H1 (cell line): ENCODE measurements at regions not wholly inside any gene's neighbourhood (a gene's known extent, or its start where the extent isn't known, plus 50 kb on each side); places are given as distances from the start of the nearest gene placed in this dataset.

Source experiments
- CTCF ChIA-PET: fragments of 300-600 bp; sonication (Branson Sonifier 250); formaldehyde crosslinking; loops from one replicate; lab custom pipeline; 2021; ENCODE audit not compliant: partially characterized antibody; lab: Charles Lee
- POLR2A ChIA-PET: fragments of 300-600 bp; sonication (Branson Sonifier 250); formaldehyde crosslinking; loops from one replicate; lab custom pipeline; 2021; ENCODE audit warnings: inconsistent platforms; ENCODE audit not compliant: partially characterized antibody; lab: Charles Lee
- DNase-seq, 2 experiments: peaks; one replicate each; pipeline versions ENCODE4 v3.0.0 to v3.0.0-alpha.2; 2010 to 2022; ENCODE audit warnings: low spot score in 2 of 2, low read depth in 1 of 2, mixed read lengths in 1 of 2
- FAIRE-seq: peaks from 2 replicates; lab custom pipeline; 2011; peaks lifted over from hg19 to GRCh38; lab: Jason Lieb, UNC
- H2AFZ ChIP-seq: 2 replicates; pipeline ENCODE4 v1.8.1; 2012; ENCODE audit warnings: low read length, inconsistent platforms
- H2AK5ac ChIP-seq: 2 replicates; pipeline ENCODE4 v1.6.1; 2013; ENCODE audit warnings: low read depth, low read length
- H2BK120ac ChIP-seq: replicated peaks from 2 replicates; pipeline ENCODE3; 2013; ENCODE audit warnings: low read depth, low read length, inconsistent platforms
- H2BK12ac ChIP-seq: 2 replicates; pipeline ENCODE4 v1.6.1; 2013; ENCODE audit warnings: low read depth, low read length
- H2BK15ac ChIP-seq: 2 replicates; pipeline ENCODE4 v1.6.1; 2013; ENCODE audit warnings: low read length
- H2BK20ac ChIP-seq: 2 replicates; pipeline ENCODE4 v1.6.1; 2013; ENCODE audit warnings: low read length
- H2BK5ac ChIP-seq: 2 replicates; pipeline ENCODE4 v1.6.1; 2013; ENCODE audit warnings: low read depth, low read length
- H3K14ac ChIP-seq: 2 replicates; pipeline ENCODE4 v1.6.1; 2013; ENCODE audit warnings: inconsistent platforms; ENCODE audit not compliant: insufficient read length
- H3K18ac ChIP-seq: 2 replicates; pipeline ENCODE4 v1.6.1; 2013; ENCODE audit warnings: low read length; ENCODE audit errors: extremely low read depth
- H3K23ac ChIP-seq: 2 replicates; pipeline ENCODE4 v1.6.1; 2013; ENCODE audit warnings: inconsistent platforms; ENCODE audit not compliant: insufficient read length
- H3K23me2 ChIP-seq: 2 replicates; pipeline ENCODE4 v1.6.1; 2013; ENCODE audit warnings: low read depth, low read length
- H3K27ac ChIP-seq: 2 replicates; pipeline ENCODE4 v1.6.1; 2011; ENCODE audit warnings: low read depth, low read length, inconsistent platforms
- H3K27me3 ChIP-seq, 4 experiments: replicated peaks in 1 of 4; 1 replicate in 1 of 4; 2 replicates in 3 of 4; pipeline versions ENCODE4 v1.6.1 to v1.8.1; 2011 to 2013; ENCODE audit warnings: low read length in 3 of 4, mild to moderate bottlenecking in 3 of 4, inconsistent platforms in 2 of 4, mixed read lengths in 2 of 4, moderate library complexity in 1 of 4; ENCODE audit not compliant: control insufficient read depth in 3 of 4, insufficient read depth in 3 of 4; ENCODE audit errors: extremely low read depth in 1 of 4
- H3K36me3 ChIP-seq, 4 experiments: 2 replicates each; pipeline versions ENCODE4 v1.6.1 to v1.8.1; 2011 to 2013; ENCODE audit warnings: mild to moderate bottlenecking in 4 of 4, low read length in 3 of 4, moderate library complexity in 2 of 4, control low read depth in 1 of 4, inconsistent platforms in 1 of 4; ENCODE audit not compliant: insufficient read depth in 4 of 4, control insufficient read depth in 2 of 4
- H3K4ac ChIP-seq: replicated peaks from 2 replicates; pipeline ENCODE3; 2013; ENCODE audit warnings: low read length, low read depth, mixed read lengths, inconsistent platforms; ENCODE audit not compliant: insufficient read length
- H3K4me1 ChIP-seq, 4 experiments: replicated peaks in 1 of 4; 1 replicate in 1 of 4; 2 replicates in 3 of 4; pipeline versions ENCODE4 v1.6.1 to v1.8.1; 2011 to 2013; ENCODE audit warnings: low read length in 3 of 4, inconsistent platforms in 2 of 4, mixed read lengths in 1 of 4; ENCODE audit not compliant: insufficient read depth in 4 of 4, control insufficient read depth in 3 of 4
- H3K4me2 ChIP-seq, 2 experiments: 2 replicates each; pipeline versions ENCODE4 v1.6.1 to v1.8.1; 2011 to 2013; ENCODE audit warnings: low read depth in 2 of 2, low read length in 2 of 2, control low read depth in 1 of 2, inconsistent platforms in 1 of 2, mild to moderate bottlenecking in 1 of 2; ENCODE audit not compliant: insufficient read depth in 1 of 2
- H3K4me3 ChIP-seq, 4 experiments: fragments of 200-600, 300-600 bp in 1 of 4; sonication (generic), shearing (Covaris generic), sonication (Bioruptor Twin) in 1 of 4; 2 replicates each; pipeline versions ENCODE4 v1.5.1 to v1.8.1; 2011 to 2016; ENCODE audit warnings: low read length in 4 of 4, low read depth in 3 of 4, control low read depth in 2 of 4, inconsistent platforms in 2 of 4, mild to moderate bottlenecking in 2 of 4, mixed read lengths in 1 of 4, moderate library complexity in 1 of 4; ENCODE audit not compliant: insufficient read depth in 2 of 4; ENCODE audit errors: extremely low read depth in 1 of 4
- H3K56ac ChIP-seq: replicated peaks from 2 replicates; pipeline ENCODE3; 2013; ENCODE audit warnings: low read depth, mild to moderate bottlenecking, mixed read lengths, low read length, inconsistent platforms; ENCODE audit not compliant: insufficient read length
- H3K79me1 ChIP-seq: 2 replicates; pipeline ENCODE4 v1.6.1; 2013; ENCODE audit warnings: low read depth, low read length, control low read depth
- H3K79me2 ChIP-seq, 2 experiments: 2 replicates each; pipeline versions ENCODE4 v1.6.1 to v1.8.1; 2012 to 2013; ENCODE audit warnings: low read length in 2 of 2, mild to moderate bottlenecking in 2 of 2, inconsistent platforms in 1 of 2; ENCODE audit not compliant: insufficient read depth in 2 of 2, control insufficient read depth in 1 of 2
- H3K9ac ChIP-seq, 4 experiments: replicated peaks in 1 of 4; 1 replicate in 1 of 4; 2 replicates in 3 of 4; pipeline versions ENCODE4 v1.6.1 to v1.8.1; 2011 to 2013; ENCODE audit warnings: low read depth in 3 of 4, low read length in 3 of 4, control low read depth in 2 of 4, mild to moderate bottlenecking in 2 of 4, moderate library complexity in 2 of 4, inconsistent platforms in 1 of 4; ENCODE audit errors: extremely low read depth in 1 of 4
- H3K9me3 ChIP-seq, 2 experiments: 2 replicates each; pipeline versions ENCODE4 v1.6.1 to v1.8.1; 2012 to 2013; ENCODE audit warnings: mild to moderate bottlenecking in 2 of 2, moderate library complexity in 2 of 2, control low read depth in 1 of 2, inconsistent platforms in 1 of 2, low read depth in 1 of 2, low read length in 1 of 2, mixed read lengths in 1 of 2; ENCODE audit not compliant: insufficient read depth in 2 of 2
- H4K20me1 ChIP-seq, 2 experiments: replicated peaks in 1 of 2; 2 replicates each; pipeline versions ENCODE3 to v1.8.1; 2011 to 2013; ENCODE audit warnings: inconsistent platforms in 2 of 2, low read length in 2 of 2, mild to moderate bottlenecking in 1 of 2; ENCODE audit not compliant: insufficient read depth in 2 of 2, control insufficient read depth in 1 of 2
- H4K5ac ChIP-seq: 2 replicates; pipeline ENCODE4 v1.6.1; 2013; ENCODE audit warnings: low read length, low read depth, mixed read lengths, inconsistent platforms; ENCODE audit not compliant: insufficient read length
- H4K8ac ChIP-seq: 2 replicates; pipeline ENCODE4 v1.8.0; 2013; ENCODE audit warnings: mild to moderate bottlenecking, moderate library complexity, low read length, inconsistent platforms; ENCODE audit not compliant: insufficient read depth; ENCODE audit errors: extremely low read depth
- H4K91ac ChIP-seq: replicated peaks from 2 replicates; pipeline ENCODE3; 2013; ENCODE audit warnings: low read length, mixed read lengths, inconsistent platforms; ENCODE audit not compliant: insufficient read length
- ASH2L ChIP-seq: fragments of 200-600, 300-600 bp; sonication (generic); IDR thresholded peaks from one replicate; pipeline ENCODE4 v1.7.1; 2017; ENCODE audit warnings: low read length
- KDM1A ChIP-seq: fragments of 200-600, 300-600 bp; sonication (generic); IDR thresholded peaks from 2 replicates; pipeline ENCODE4 v1.7.1; 2016; ENCODE audit warnings: mild to moderate bottlenecking, low read length, borderline replicate concordance
- SAP30 ChIP-seq: fragments of 300-600 bp; sonication (generic); IDR thresholded peaks from 2 replicates; pipeline ENCODE4 v1.7.1; 2012; ENCODE audit warnings: low read length, moderate library complexity, mild to moderate bottlenecking, inconsistent platforms; ENCODE audit not compliant: insufficient read depth, insufficient replicate concordance
- WGBS, 2 experiments: shearing (Covaris generic) in 1 of 2; methylation state at CpG; one replicate each; pipeline versions ENCODE4 v1.1.6 to v1.1.7; 2013 to 2015; ENCODE audit warnings: low lambda C conversion rate in 2 of 2, mixed read lengths in 2 of 2, inconsistent platforms in 1 of 2, low coverage in 1 of 2, missing lambda C conversion rate in 1 of 2; ENCODE audit not compliant: insufficient replicate concordance in 2 of 2, insufficient coverage in 1 of 2, insufficient read length in 1 of 2; ENCODE audit errors: extremely low coverage in 1 of 2, missing lambda C conversion rate in 1 of 2; 5-methylcytosine and 5-hydroxymethylcytosine counted together

GRCh38 chr18:47571957-47572356, 320.5 kb upstream of the SKOR2 start:
- WGBS, 2 experiments, result 90% methylated on average over 3 of the region's 3 CpGs; no CpG with 5 or more reads in 1 of the 2 experiments

More at GRCh38 chr18:47571957-47572356, 320.5 kb upstream of the SKOR2 start:
- no peak for DNase-seq
- Histone ChIP-seq H2AFZ (no peak overlapping the region), H3K79me2 (no peaks in the 10 kb centered on the region), H2BK12ac (no peak overlapping the region), H2BK15ac (no peak overlapping the region), H2BK120ac (no peak overlapping the region), H2BK5ac (no peak overlapping the region), H3K56ac (no peak overlapping the region), H3K23me2 (no peaks in the 10 kb centered on the region), H4K20me1 (no peaks in the 10 kb centered on the region), H3K18ac (no peak overlapping the region), H3K4me1 (no peaks in the 10 kb centered on the region; a peak in 2 of 7 replicates), H3K36me3 (no peaks in the 10 kb centered on the region), H4K8ac (no peak overlapping the region), H3K27me3 (no peaks in the 10 kb centered on the region; a peak in 1 of 7 replicates), H3K4me3 (no peak overlapping the region), H3K4me2 (no peak overlapping the region), H3K79me1 (no peaks in the 10 kb centered on the region), H3K9ac (no peak overlapping the region), H2AK5ac (no peak overlapping the region), H3K27ac (no peak overlapping the region), H3K9me3 (no peaks in the 10 kb centered on the region), H3K4ac (no peak overlapping the region), H4K5ac (no peak overlapping the region), H2BK20ac (no peak overlapping the region), H3K23ac (no peak overlapping the region), H4K91ac (no peak overlapping the region), H3K14ac (no peak overlapping the region)
- no peak for TF ChIP-seq ASH2L
- TF ChIP-seq KDM1A, result no peak
- no peak for TF ChIP-seq SAP30
- CTCF ChIA-PET, result interaction anchor here (1.8 kb wide), 1 partner anchor 26 kb away, joined by 5 read pairs; no protein-coding TSS in a partner anchor
- no peak for FAIRE-seq
- POLR2A ChIA-PET, result interaction anchor here (1.3 kb wide), 1 partner anchor 12 kb away, joined by 3 read pairs; no protein-coding TSS in a partner anchor
